HS-5 (cell line): ENCODE measurements at regions not wholly inside any gene's neighbourhood (a gene's known extent, or its start where the extent isn't known, plus 50 kb on each side); places are given as distances from the start of the nearest gene placed in this dataset.

Experiments
- DNase-seq: peaks from one replicate; pipeline ENCODE4 v3.0.0-alpha.2; 2012; ENCODE audit warnings: low read depth

- DNase-seq, result no peak
Measured at GRCh38 chr12:63090716-63091115, 60.3 kb downstream of the AVPR1A start.

DNA sequence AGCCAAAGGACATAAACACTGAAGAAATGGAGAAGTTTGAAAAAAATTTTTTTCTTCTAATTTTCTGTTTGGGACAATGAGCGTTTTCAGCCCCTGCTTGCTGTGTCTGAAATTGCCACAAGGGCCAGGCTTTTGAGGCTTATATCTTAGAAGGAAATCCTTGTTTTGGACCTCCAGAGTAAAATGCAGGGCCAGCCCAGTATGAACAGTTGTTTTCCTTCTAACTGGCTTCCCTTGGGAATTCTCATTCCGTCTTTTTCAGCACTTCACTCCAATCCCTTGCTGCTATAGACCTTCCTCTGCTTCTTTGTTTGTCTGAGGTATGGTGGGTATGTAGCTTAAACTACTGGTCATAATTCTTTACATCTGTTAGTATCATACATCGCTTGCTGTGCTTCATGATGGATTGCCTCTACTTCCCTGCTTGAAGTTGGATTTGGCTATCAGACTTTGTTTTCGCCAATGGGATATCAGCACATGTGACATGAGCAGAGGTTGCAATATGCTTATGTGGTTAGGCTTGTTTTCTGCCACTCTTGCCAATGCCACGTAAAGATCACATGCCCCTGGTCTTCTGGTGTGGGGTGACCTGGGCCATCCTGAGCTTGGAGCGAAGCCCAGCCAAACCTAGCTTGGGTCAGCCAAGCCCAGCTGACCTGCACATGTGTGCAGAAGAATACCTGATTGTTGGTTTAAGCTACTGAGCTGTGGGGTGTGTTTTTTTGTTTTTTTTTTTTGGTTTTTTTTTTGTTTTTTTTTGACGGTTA, 64.7 kb downstream of the AVPR1A start:
- no peak for DNase-seq

DNA sequence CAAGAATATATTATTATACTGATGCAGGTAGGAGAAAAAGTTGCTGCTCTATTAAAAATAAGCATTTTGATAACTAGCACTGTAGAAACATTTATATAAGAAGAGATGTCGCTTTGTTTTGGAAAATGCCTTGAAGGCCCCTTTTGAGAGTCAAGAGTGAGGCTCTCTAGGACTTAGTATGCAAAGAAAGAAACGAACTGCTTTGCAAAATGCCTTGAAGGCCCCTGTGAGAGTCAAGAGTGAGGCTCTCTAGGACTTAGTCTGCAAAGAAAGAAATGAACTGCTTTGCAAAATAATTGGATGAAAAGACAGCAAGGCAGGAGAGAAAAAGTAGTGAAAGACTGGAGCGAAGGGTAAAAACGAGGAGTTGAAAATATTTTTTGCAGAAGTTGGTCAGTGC, 65.9 kb downstream of the AVPR1A start:
- no peak for DNase-seq

- no peak for DNase-seq
Measured at GRCh38 chr12:63084501-63084900, 66.5 kb downstream of the AVPR1A start.

- no peak for DNase-seq
Measured at GRCh38 chr12:63083046-63083445, 68.0 kb downstream of the AVPR1A start.

DNA sequence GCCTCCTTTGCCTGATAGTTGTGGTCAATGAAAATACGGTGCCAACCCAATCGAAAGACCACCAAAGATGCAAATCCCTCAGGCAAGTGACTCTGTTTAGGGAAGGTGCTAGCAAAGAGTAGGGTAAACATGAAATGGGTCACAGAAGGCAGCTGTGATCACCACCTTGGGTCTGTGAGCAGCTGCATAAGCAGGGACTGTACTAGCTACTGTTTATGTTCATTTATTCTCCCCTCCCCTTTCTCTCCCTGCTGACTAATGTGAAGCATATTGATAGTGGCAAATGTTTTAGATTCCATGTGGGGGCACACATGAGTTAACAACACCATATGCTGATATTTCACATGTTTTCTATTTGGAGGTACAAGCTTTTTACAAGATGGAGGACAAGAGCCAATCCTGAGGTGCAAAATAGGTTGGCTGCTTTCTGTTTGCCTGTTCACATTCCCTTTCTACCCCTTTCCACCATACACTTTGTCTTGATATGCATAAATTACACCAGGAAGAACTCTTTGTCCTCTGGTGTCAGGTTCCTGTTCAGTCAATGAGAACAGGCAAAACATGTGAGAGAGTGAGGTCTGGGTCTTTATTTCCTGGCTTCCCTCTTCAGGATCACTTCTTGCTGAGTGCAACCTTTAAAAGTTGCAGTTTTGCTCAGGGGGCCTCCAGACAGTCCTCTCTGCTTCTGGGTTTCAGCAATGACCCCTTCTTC, 71.1 kb downstream of the AVPR1A start:
- DNase-seq, result no peak

GRCh38 chr12:63078906-63079305, 72.1 kb downstream of the AVPR1A start:
- no peak for DNase-seq

- no peak for DNase-seq
Measured at GRCh38 chr12:63075376-63076060, 75.5 kb downstream of the AVPR1A start.

DNA sequence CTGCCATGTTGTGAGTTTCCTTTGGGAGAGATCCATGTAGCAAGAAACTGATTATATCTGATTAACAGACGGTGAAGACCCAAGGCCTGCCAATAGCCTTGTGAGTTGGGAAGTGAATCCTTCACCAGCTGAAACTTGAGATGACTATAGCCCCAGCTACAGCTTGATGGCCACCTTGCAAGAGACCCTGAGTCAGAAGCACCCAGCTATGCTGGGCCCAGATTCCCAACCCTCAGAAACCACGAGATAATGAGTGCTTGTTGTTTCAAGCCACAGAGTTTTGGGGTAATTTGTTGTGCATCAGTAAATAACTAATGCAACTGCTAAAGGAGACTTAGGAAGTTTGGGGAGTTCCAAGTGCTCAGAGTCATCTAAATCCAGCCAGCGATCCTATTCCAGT, 80.3 kb downstream of the AVPR1A start:
- no peak for DNase-seq

DNA sequence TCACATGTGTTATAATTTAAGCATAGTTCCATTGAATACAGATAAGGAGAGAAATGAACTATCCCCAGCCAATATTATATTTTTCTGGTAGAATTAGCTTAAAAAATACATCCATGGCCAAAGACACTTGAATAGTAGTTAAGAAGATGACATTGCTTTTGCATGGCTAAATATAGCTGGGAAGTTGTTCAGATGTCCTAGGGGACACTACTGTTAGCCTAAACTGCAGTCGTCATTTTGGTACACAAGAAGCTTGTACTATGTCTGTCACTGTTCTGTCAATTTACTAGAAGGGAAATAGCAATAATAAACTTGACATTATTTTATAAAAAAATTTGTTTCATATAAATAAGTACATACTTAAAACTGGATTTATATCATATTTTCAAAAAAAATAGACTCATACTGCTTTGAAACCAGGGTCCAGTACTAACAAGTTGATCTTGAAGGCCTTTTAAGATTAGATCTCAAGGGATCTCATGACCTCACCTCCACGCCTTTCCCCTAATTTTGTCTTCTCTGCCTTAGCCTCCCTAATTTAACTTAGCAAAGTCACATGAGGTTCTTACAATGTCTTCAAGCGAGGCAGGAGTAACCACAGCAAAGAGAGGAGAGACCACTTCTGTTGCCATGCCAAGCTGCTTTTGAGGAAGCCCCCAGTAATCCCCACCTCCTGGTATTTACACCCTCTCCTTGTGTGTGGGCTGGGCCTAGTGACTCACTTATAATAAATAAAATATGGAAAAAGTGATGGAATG, 81.0 kb downstream of the AVPR1A start:
- no peak for DNase-seq

DNA sequence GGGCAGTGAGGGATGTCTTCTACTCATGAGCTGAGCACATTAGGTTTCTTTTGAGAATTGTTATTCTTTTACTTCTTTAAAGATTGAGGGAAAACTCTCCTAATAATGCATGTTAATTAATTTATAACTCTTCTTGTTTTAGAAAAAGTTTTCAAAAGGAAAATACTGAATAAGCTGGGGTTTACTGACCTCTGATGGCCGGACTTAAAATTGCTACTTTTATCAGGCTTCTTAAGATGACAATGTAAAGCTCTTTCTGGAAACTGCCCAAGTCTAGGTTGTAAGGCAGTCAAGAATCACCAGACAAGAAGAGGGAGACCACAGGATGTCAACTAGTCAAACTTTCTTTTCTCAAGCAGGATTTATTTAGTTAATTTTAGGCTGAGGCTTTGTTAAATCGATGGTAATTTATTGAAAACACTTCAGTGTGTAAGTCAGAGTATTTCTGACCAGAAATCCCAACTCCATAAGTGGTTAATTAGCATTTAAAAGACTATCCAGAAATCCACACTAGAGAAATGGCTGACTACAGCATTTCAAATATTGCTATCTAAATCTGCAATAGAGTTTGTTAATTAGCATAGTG, 82.1 kb downstream of the AVPR1A start:
- DNase-seq, result peak; percentile 56

DNA sequence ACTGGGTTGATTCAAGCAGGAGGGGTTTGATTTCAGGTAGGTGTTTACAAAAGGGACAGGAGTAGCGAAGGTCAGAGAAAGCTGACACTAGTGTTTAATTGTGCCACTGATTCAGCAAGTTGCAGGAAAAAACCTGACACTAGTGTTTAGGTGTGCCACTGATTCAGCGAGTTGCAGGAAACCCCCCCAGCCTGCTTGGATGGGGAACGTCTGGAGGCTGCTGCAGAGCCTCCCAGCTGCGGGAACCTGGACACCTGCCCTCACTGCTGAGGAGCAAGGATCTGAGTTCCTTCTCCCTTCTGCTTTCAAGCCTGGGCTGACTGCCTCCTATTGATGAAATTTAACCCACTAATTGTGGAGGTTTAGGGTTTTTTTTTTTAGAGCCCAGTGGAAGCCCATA, 84.2 kb downstream of the AVPR1A start:
- no peak for DNase-seq

DNA sequence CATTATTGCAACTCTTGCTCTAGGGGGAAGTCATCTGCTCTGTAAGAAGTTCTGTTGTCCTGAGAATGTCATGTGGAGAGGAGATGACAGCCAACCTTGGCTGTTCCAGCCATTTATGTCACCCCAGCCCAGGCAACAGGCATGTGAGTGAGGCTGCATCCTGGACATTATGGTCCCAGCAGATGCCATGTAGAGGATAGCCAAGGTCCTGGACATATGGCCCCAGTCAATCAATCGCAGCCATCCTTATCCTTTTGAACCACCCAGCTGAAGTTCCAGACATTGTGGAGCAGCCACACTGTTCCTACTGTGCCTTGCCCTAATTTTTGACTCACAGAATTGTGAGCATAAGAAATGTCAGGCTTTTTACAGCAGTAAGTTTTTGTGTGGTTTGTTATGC, 84.9 kb downstream of the AVPR1A start:
- no peak for DNase-seq

DNA sequence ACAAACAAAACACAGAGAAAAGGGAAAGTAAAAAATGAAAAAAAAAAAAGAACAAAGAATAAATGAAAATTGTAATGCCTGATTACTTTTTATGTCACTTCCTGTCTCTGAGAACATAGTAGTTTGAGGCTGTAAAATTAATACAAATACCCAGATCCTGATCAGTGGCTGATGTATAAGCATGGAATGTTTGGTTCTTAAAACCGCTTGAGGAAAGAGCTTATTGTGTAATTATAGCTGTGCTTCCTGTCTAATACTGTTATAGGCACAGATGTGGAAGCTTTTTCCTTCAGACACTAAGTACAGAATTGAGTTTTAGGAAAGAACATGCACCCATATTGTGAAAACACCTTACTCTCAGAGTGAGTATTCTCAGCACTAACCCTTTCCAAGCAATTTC, 86.9 kb downstream of the AVPR1A start:
- peak; percentile 65 for DNase-seq

DNA sequence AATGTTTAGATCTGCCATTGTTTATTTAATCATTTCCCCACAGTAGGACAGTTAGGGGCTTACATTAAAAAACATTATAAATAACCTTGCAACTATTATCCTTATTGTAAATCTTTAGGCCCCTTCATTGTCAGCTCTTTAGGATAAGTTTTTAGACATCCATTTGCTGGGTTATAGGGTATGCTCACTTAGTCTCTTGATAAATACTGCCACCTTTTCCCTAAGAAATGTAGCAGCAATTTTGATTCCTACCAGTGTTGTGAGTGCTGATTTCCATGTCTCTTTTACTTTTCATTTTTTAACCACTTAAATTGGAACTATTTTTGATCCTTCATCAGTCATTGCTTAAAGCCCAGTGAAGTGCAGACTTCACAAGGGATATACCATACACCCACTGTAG, 94.4 kb downstream of the AVPR1A start:
- DNase-seq, result no peak

GRCh38 chr12:63052696-63053095, 98.3 kb downstream of the AVPR1A start:
- DNase-seq, result no peak

DNA sequence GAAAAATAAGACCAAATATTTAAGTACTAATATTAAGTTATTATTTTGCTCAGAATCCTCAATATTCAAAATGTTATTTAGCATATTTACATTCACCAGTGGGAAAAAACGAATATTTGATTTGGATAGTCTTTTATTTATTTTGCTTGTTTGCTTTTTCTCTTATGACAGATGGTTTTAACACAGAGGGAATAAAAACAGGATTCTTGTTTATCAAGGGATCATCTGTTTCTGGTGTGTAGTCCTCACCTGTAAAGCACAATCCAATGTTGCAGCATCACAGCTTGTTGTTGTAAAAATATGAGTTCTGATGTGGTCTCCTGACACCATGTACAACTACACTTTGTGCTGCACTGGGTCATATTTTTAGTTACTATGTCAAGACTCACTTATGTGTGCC, 103.9 kb downstream of the AVPR1A start:
- DNase-seq, result no peak

- DNase-seq, result peak; percentile 52
Measured at GRCh38 chr12:63045020-63045860, 105.8 kb downstream of the AVPR1A start.

GRCh38 chr12:63042646-63043045, 107.7 kb upstream of the PPM1H start:
- no peak for DNase-seq

DNA sequence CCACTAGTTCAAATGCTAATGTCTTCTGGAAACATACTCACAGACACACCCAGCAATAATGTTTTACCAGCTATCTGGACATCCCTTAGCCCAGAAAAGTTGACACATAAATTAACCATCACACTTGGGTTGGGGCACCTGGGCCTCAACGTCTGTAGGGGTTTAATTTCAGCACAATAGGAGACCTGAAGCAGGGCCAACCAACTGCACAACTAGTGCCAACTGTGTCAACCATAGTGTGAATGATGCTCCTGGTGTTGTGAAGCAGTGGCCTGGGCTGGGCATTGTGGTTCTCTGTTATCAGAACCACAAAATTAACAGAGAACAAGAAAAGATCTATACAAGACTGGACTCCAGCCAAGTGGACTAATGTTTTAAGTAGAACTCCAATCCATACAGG, 106.7 kb upstream of the PPM1H start:
- DNase-seq, result no peak
